ENCODE measurements at regions not wholly inside any gene's neighbourhood (a gene's known extent, or its start where the extent isn't known, plus 50 kb on each side); places are given as distances from the start of the nearest gene placed in this dataset.

DNA sequence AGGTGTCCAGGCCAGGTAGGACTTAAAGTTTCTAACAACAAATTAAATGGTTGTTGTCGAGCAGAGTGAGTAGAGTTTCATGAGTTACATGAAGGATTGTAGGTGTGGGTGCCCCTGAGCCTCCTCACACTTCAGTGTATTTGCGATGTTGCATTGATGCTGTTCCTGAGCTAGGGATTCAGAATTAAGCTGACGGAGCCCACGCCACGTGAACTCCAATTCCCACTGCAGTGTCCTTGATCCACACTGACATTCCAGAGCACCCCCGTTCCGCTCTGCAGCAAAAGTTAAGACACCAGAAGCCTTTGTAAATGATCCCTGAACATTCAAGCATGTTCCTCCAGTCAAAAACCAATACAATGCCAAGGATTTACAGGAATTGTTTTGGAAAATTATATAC lies 78.8 kb upstream of the SEC61G start:
- TF ChIP-seq, protein P1, sequence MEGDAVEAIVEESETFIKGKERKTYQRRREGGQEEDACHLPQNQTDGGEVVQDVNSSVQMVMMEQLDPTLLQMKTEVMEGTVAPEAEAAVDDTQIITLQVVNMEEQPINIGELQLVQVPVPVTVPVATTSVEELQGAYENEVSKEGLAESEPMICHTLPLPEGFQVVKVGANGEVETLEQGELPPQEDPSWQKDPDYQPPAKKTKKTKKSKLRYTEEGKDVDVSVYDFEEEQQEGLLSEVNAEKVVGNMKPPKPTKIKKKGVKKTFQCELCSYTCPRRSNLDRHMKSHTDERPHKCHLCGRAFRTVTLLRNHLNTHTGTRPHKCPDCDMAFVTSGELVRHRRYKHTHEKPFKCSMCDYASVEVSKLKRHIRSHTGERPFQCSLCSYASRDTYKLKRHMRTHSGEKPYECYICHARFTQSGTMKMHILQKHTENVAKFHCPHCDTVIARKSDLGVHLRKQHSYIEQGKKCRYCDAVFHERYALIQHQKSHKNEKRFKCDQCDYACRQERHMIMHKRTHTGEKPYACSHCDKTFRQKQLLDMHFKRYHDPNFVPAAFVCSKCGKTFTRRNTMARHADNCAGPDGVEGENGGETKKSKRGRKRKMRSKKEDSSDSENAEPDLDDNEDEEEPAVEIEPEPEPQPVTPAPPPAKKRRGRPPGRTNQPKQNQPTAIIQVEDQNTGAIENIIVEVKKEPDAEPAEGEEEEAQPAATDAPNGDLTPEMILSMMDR (conservative IDR thresholded peaks at IDR 0.05; ENCODE audit: low read depth, low read length), result no peak
- TF ChIP-seq EZH2 (IDR thresholded peaks at IDR 0.05; ENCODE audit: borderline replicate concordance, low read depth, low read length, poor library complexity, severe bottlenecking), result no peak

Measured in A673 (cell line).